ENCODE measurements at regions not wholly inside any gene's neighbourhood (a gene's known extent, or its start where the extent isn't known, plus 50 kb on each side); places are given as distances from the start of the nearest gene placed in this dataset.

- no peaks in the 10 kb centered on the region for H3K9me2 ChIP-seq (replicated peaks; ENCODE audit: low read depth, low read length)
- H3K4me2 ChIP-seq (ENCODE audit: low read depth, low read length, poor library complexity, severe bottlenecking) = no peak overlapping the region
- H3K79me2 ChIP-seq (ENCODE audit: insufficient read depth, low read length) = no peaks in the 10 kb centered on the region
- H3K27me3 ChIP-seq (ENCODE audit: insufficient read depth, low read length, poor library complexity, severe bottlenecking) = no peaks in the 10 kb centered on the region
- H3F3A ChIP-seq (ENCODE audit: low read depth) = no peaks in the 10 kb centered on the region
- H3K9ac ChIP-seq (ENCODE audit: low read depth, low read length, poor library complexity, severe bottlenecking) = no peak overlapping the region
- H3K4me1 ChIP-seq (ENCODE audit: insufficient read depth, low read length, poor library complexity, severe bottlenecking) = no peaks in the 10 kb centered on the region
- no peaks in the 10 kb centered on the region for H3K36me3 ChIP-seq (ENCODE audit: insufficient read depth, low read length)
- no peaks in the 10 kb centered on the region for H4K20me1 ChIP-seq (ENCODE audit: insufficient read depth, low read length, poor library complexity, severe bottlenecking)
- no peak overlapping the region for H2AFZ ChIP-seq (ENCODE audit: low read length)
- no peak for TF ChIP-seq EZH2phosphoT487 (IDR thresholded peaks at IDR 0.05; ENCODE audit: borderline replicate concordance)
- no peak for TF ChIP-seq CTCF (conservative IDR thresholded peaks at IDR 0.05; ENCODE audit: low read length)
- H3K9me3 ChIP-seq (ENCODE audit: insufficient read depth, low read depth, low read length) = no peaks in the 10 kb centered on the region
- no peak overlapping the region for H3K4me3 ChIP-seq (ENCODE audit: low read length, poor library complexity, severe bottlenecking)
Measured at GRCh38 chr6:3523271-3523670, 66.4 kb upstream of the SLC22A23 start.

GRCh38 chr6:3522561-3523260, 65.9 kb upstream of the SLC22A23 start:
- Histone ChIP-seq H3K9me2 (replicated peaks; ENCODE audit: low read depth, low read length) (no peaks in the 10 kb centered on the region), H3K27me3 (ENCODE audit: insufficient read depth, low read length, poor library complexity, severe bottlenecking) (no peaks in the 10 kb centered on the region)

GRCh38 chr6:3520281-3521230, 63.7 kb upstream of the SLC22A23 start:
- Histone ChIP-seq H3K36me3 (ENCODE audit: insufficient read depth, low read length) (no peaks in the 10 kb centered on the region), H3K79me2 (ENCODE audit: insufficient read depth, low read length) (no peaks in the 10 kb centered on the region), H3K9me3 (ENCODE audit: insufficient read depth, low read depth, low read length) (no peaks in the 10 kb centered on the region), H2AFZ (ENCODE audit: low read length) (no peak overlapping the region), H3K9me2 (replicated peaks; ENCODE audit: low read depth, low read length) (no peaks in the 10 kb centered on the region), H3F3A (ENCODE audit: low read depth) (no peaks in the 10 kb centered on the region), H3K9ac (ENCODE audit: low read depth, low read length, poor library complexity, severe bottlenecking) (no peak overlapping the region), H3K4me2 (ENCODE audit: low read depth, low read length, poor library complexity, severe bottlenecking) (no peak overlapping the region), H3K4me1 (ENCODE audit: insufficient read depth, low read length, poor library complexity, severe bottlenecking) (no peaks in the 10 kb centered on the region), H4K20me1 (ENCODE audit: insufficient read depth, low read length, poor library complexity, severe bottlenecking) (no peaks in the 10 kb centered on the region), H3K27me3 (ENCODE audit: insufficient read depth, low read length, poor library complexity, severe bottlenecking) (no peaks in the 10 kb centered on the region), H3K4me3 (ENCODE audit: low read length, poor library complexity, severe bottlenecking) (no peak overlapping the region)
- TF ChIP-seq EZH2phosphoT487 (IDR thresholded peaks at IDR 0.05; ENCODE audit: borderline replicate concordance) (no peak), CTCF (conservative IDR thresholded peaks at IDR 0.05; ENCODE audit: low read length) (no peak)

More at GRCh38 chr6:3522561-3523260, 65.9 kb upstream of the SLC22A23 start:
- TF ChIP-seq CTCF (conservative IDR thresholded peaks at IDR 0.05; ENCODE audit: low read length) (no peak), EZH2phosphoT487 (IDR thresholded peaks at IDR 0.05; ENCODE audit: borderline replicate concordance) (no peak)
- Histone ChIP-seq H3K9ac (ENCODE audit: low read depth, low read length, poor library complexity, severe bottlenecking) (no peak overlapping the region), H2AFZ (ENCODE audit: low read length) (no peak overlapping the region), H4K20me1 (ENCODE audit: insufficient read depth, low read length, poor library complexity, severe bottlenecking) (no peaks in the 10 kb centered on the region), H3F3A (ENCODE audit: low read depth) (no peaks in the 10 kb centered on the region), H3K4me2 (ENCODE audit: low read depth, low read length, poor library complexity, severe bottlenecking) (no peak overlapping the region), H3K4me1 (ENCODE audit: insufficient read depth, low read length, poor library complexity, severe bottlenecking) (no peaks in the 10 kb centered on the region), H3K36me3 (ENCODE audit: insufficient read depth, low read length) (no peaks in the 10 kb centered on the region), H3K9me3 (ENCODE audit: insufficient read depth, low read depth, low read length) (no peaks in the 10 kb centered on the region), H3K4me3 (ENCODE audit: low read length, poor library complexity, severe bottlenecking) (no peak overlapping the region), H3K79me2 (ENCODE audit: insufficient read depth, low read length) (no peaks in the 10 kb centered on the region)
